ENCODE measurements at regions not wholly inside any gene's neighbourhood (a gene's known extent, or its start where the extent isn't known, plus 50 kb on each side); places are given as distances from the start of the nearest gene placed in this dataset.

GRCh38 chr3:6079011-6079410 is 781.9 kb upstream of the GRM7 start:
- no peak for FAIRE-seq
- DNase-seq (ENCODE audit: low spot score), result no peak

GRCh38 chr3:6079561-6080179 is 781.2 kb upstream of the GRM7 start:
- DNase-seq (ENCODE audit: low spot score) (no peak), FAIRE-seq (no peak)

GRCh38 chr3:6088433-6088832 is 772.5 kb upstream of the GRM7 start:
- DNase-seq (ENCODE audit: low spot score), result no peak
- no peak for FAIRE-seq

GRCh38 chr3:6089780-6090179 is 771.1 kb upstream of the GRM7 start:
- DNase-seq (ENCODE audit: low spot score) (no peak), FAIRE-seq (no peak)

- FAIRE-seq, result no peak
- DNase-seq (ENCODE audit: low spot score), result no peak
Measured at GRCh38 chr3:6091262-6091661, 769.7 kb upstream of the GRM7 start.

GRCh38 chr3:6095006-6095405 is 765.9 kb upstream of the GRM7 start:
- FAIRE-seq (no peak), DNase-seq (ENCODE audit: low spot score) (no peak)

- DNase-seq (ENCODE audit: low spot score) (no peak), FAIRE-seq (no peak)
Measured at GRCh38 chr3:6097021-6097420, 763.9 kb upstream of the GRM7 start.

- DNase-seq (ENCODE audit: low spot score), result no peak
- no peak for FAIRE-seq
Measured at GRCh38 chr3:6097556-6097955, 763.4 kb upstream of the GRM7 start.

- no peak for DNase-seq (ENCODE audit: low spot score)
- no peak for FAIRE-seq
Measured at GRCh38 chr3:6098516-6099157, 762.3 kb upstream of the GRM7 start.

- DNase-seq (ENCODE audit: low spot score) (no peak), FAIRE-seq (no peak)
Measured at GRCh38 chr3:6099458-6100075, 761.3 kb upstream of the GRM7 start.

GRCh38 chr3:6105187-6105586 is 755.7 kb upstream of the GRM7 start:
- DNase-seq (ENCODE audit: low spot score), result no peak
- no peak for FAIRE-seq

GRCh38 chr3:6108957-6109356 is 752.0 kb upstream of the GRM7 start:
- FAIRE-seq (no peak), DNase-seq (ENCODE audit: low spot score) (no peak)

GRCh38 chr3:6110451-6110850 is 750.5 kb upstream of the GRM7 start:
- no peak for DNase-seq (ENCODE audit: low spot score)
- FAIRE-seq, result no peak

- DNase-seq (ENCODE audit: low spot score) (no peak), FAIRE-seq (no peak)
Measured at GRCh38 chr3:6112546-6112945, 748.4 kb upstream of the GRM7 start.

GRCh38 chr3:6113338-6113737 is 747.6 kb upstream of the GRM7 start:
- FAIRE-seq (no peak), DNase-seq (ENCODE audit: low spot score) (no peak)

GRCh38 chr3:6119367-6119766 is 741.5 kb upstream of the GRM7 start:
- DNase-seq (ENCODE audit: low spot score), result no peak
- no peak for FAIRE-seq

GRCh38 chr3:6120786-6121185 is 740.1 kb upstream of the GRM7 start:
- DNase-seq (ENCODE audit: low spot score) (no peak), FAIRE-seq (no peak)

- FAIRE-seq (no peak), DNase-seq (ENCODE audit: low spot score) (no peak)
Measured at GRCh38 chr3:6124875-6125274, 736.0 kb upstream of the GRM7 start.

GRCh38 chr3:6125520-6125919 is 735.4 kb upstream of the GRM7 start:
- FAIRE-seq (no peak), DNase-seq (ENCODE audit: low spot score) (no peak)

GRCh38 chr3:6132684-6133432 is 728.1 kb upstream of the GRM7 start:
- FAIRE-seq (no peak), DNase-seq (ENCODE audit: low spot score) (no peak)

GRCh38 chr3:6142707-6143106 is 718.2 kb upstream of the GRM7 start:
- FAIRE-seq (no peak), DNase-seq (ENCODE audit: low spot score) (no peak)

- DNase-seq (ENCODE audit: low spot score) (no peak), FAIRE-seq (no peak)
Measured at GRCh38 chr3:6147883-6148282, 713.0 kb upstream of the GRM7 start.

Data from urothelium cell line (cell line).